HG02678 (cell line): ENCODE measurements at regions not wholly inside any gene's neighbourhood (a gene's known extent, or its start where the extent isn't known, plus 50 kb on each side); places are given as distances from the start of the nearest gene placed in this dataset.

Experiments
- ATAC-seq: cut with Tn5 transposase; IDR thresholded peaks from one replicate; pipeline ENCODE4 v1.9.1; 2021; ENCODE audit warnings: mild to moderate bottlenecking, moderate library complexity; ENCODE audit not compliant: unreplicated experiment

- no peak for ATAC-seq
These were observed 450.2 kb downstream of the PCDH18 start for GRCh38 chr4:137082061-137082460.

- ATAC-seq: no peak
These were observed 455.4 kb downstream of the PCDH18 start for GRCh38 chr4:137076908-137077307.

- ATAC-seq: no peak
These were observed 456.7 kb downstream of the PCDH18 start for GRCh38 chr4:137075586-137075985.

- no peak for ATAC-seq
These were observed 461.7 kb downstream of the PCDH18 start for GRCh38 chr4:137070614-137071013.

- no peak for ATAC-seq
These were observed 462.8 kb downstream of the PCDH18 start for GRCh38 chr4:137069473-137069872.

GRCh38 chr4:137067735-137068134, 464.6 kb downstream of the PCDH18 start:
- ATAC-seq: no peak

GRCh38 chr4:137065311-137065710, 467.0 kb downstream of the PCDH18 start:
- no peak for ATAC-seq

GRCh38 chr4:137063961-137064360, 468.3 kb downstream of the PCDH18 start:
- no peak for ATAC-seq

- no peak for ATAC-seq
These were observed 489.1 kb downstream of the PCDH18 start for GRCh38 chr4:137043184-137043583.

- no peak for ATAC-seq
These were observed 492.9 kb downstream of the PCDH18 start for GRCh38 chr4:137039370-137039769.

- no peak for ATAC-seq
These were observed 500.1 kb downstream of the PCDH18 start for GRCh38 chr4:137032222-137032621.

- no peak for ATAC-seq
These were observed 503.3 kb downstream of the PCDH18 start for GRCh38 chr4:137029026-137029425.

- no peak for ATAC-seq
These were observed 506.7 kb downstream of the PCDH18 start for GRCh38 chr4:137025484-137026059.

- no peak for ATAC-seq
These were observed 516.6 kb downstream of the PCDH18 start for GRCh38 chr4:137015426-137016409.

- ATAC-seq: no peak
These were observed 531.9 kb downstream of the PCDH18 start for GRCh38 chr4:137000432-137000831.

GRCh38 chr4:136992032-136992431, 540.3 kb downstream of the PCDH18 start:
- ATAC-seq: no peak

- ATAC-seq: no peak
These were observed 546.6 kb downstream of the PCDH18 start for GRCh38 chr4:136985683-136986082.

- ATAC-seq: no peak
These were observed 565.2 kb downstream of the PCDH18 start for GRCh38 chr4:136967069-136967468.

- no peak for ATAC-seq
These were observed 566.8 kb downstream of the PCDH18 start for GRCh38 chr4:136965478-136965877.

- no peak for ATAC-seq
These were observed 569.4 kb downstream of the PCDH18 start for GRCh38 chr4:136962868-136963267.

GRCh38 chr4:136946307-136946907, 585.9 kb downstream of the PCDH18 start:
- no peak for ATAC-seq

- no peak for ATAC-seq
These were observed 592.5 kb downstream of the PCDH18 start for GRCh38 chr4:136939781-136940180.
